GM12878 (cell line): ENCODE measurements at regions not wholly inside any gene's neighbourhood (a gene's known extent, or its start where the extent isn't known, plus 50 kb on each side); places are given as distances from the start of the nearest gene placed in this dataset.

ENCODE experiments used
- RAD21 ChIP-seq: IDR thresholded peaks from 2 replicates; pipeline ENCODE4 v1.6.1; 2011; ENCODE audit warnings: mild to moderate bottlenecking, low read depth, low read length, moderate library complexity; ENCODE audit not compliant: insufficient read depth
- RELA ChIP-seq: fragments of 450-650 bp; IDR thresholded peaks from 2 replicates; pipeline ENCODE4 v1.8.0; 2014; ENCODE audit warnings: borderline replicate concordance; ENCODE audit not compliant: partially characterized antibody
- ZNF274 ChIP-seq: IDR thresholded peaks from one replicate; pipeline ENCODE4 v1.8.0; 2011; ENCODE audit not compliant: insufficient read length, insufficient read depth
- TF ChIP-seq, protein P1 (sequence below), 3 experiments: IDR thresholded peaks in 2 of 3; conservative IDR thresholded peaks in 1 of 3; 2 replicates each; pipeline ENCODE4 v1.5.1; 2011; ENCODE audit warnings: low read depth in 3 of 3, low read length in 3 of 3, mild to moderate bottlenecking in 3 of 3, control low read depth in 2 of 3, moderate library complexity in 2 of 3, inconsistent platforms in 1 of 3, mixed read lengths in 1 of 3; ENCODE audit not compliant: control insufficient read depth in 2 of 3, insufficient read depth in 1 of 3; ENCODE audit errors: extremely low read depth in 1 of 3
- TF ChIP-seq, protein P2 (sequence below): IDR thresholded peaks from 2 replicates; pipeline ENCODE4 v1.6.1; 2011; ENCODE audit warnings: low read depth, mild to moderate bottlenecking, low read length, moderate library complexity, borderline replicate concordance; ENCODE audit errors: extremely low read depth

DNA sequence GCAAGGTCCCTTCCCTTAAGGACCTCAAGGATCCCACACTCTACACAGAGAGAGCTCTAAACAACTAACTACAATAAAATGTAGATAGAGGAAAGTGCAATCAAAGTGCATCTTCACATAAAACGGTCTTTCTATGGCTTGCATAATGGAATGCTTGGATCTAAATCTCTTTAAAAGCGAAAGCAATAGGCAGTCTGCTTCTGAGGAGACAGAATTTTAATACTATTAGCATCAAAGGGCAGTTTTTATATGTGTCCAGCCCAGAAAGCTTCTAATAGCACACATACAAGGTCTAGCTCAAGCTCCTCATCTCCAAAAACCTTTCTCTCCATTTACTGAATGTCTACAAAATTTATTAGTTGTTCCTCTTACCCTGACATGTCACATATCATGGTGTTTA lies 101.5 kb upstream of the C1GALT1 start:
- TF ChIP-seq, protein P1, sequence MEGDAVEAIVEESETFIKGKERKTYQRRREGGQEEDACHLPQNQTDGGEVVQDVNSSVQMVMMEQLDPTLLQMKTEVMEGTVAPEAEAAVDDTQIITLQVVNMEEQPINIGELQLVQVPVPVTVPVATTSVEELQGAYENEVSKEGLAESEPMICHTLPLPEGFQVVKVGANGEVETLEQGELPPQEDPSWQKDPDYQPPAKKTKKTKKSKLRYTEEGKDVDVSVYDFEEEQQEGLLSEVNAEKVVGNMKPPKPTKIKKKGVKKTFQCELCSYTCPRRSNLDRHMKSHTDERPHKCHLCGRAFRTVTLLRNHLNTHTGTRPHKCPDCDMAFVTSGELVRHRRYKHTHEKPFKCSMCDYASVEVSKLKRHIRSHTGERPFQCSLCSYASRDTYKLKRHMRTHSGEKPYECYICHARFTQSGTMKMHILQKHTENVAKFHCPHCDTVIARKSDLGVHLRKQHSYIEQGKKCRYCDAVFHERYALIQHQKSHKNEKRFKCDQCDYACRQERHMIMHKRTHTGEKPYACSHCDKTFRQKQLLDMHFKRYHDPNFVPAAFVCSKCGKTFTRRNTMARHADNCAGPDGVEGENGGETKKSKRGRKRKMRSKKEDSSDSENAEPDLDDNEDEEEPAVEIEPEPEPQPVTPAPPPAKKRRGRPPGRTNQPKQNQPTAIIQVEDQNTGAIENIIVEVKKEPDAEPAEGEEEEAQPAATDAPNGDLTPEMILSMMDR (IDR thresholded peaks at IDR 0.05 in 2 of 3, conservative IDR thresholded peaks at IDR 0.05 in 1 of 3; ENCODE audit: control insufficient read depth in 2 of 3, extremely low read depth in 1 of 3, insufficient read depth in 1 of 3, low read depth in 3 of 3, low read length in 3 of 3): no peak
- no peak for TF ChIP-seq RAD21
- TF ChIP-seq ZNF274: no peak
- no peak for TF ChIP-seq RELA
- TF ChIP-seq, protein P2, sequence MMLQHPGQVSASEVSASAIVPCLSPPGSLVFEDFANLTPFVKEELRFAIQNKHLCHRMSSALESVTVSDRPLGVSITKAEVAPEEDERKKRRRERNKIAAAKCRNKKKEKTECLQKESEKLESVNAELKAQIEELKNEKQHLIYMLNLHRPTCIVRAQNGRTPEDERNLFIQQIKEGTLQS: no peak
